ENCODE measurements at regions not wholly inside any gene's neighbourhood (a gene's known extent, or its start where the extent isn't known, plus 50 kb on each side); places are given as distances from the start of the nearest gene placed in this dataset.

GRCh38 chr5:15371184-15371583, 128.8 kb upstream of the FBXL7 start:
- Histone ChIP-seq H3F3A (ENCODE audit: control insufficient read depth, insufficient read depth) (no peaks in the 10 kb centered on the region), H3K79me2 (ENCODE audit: control insufficient read depth, low read length) (no peaks in the 10 kb centered on the region), H3K9me3 (ENCODE audit: control insufficient read depth, insufficient read depth, low read length) (no peaks in the 10 kb centered on the region), H3K4me2 (ENCODE audit: low read length) (no peak overlapping the region), H3K9me2 (replicated peaks; ENCODE audit: control insufficient read depth, low read length) (no peaks in the 10 kb centered on the region), H3K27ac (ENCODE audit: low read depth, low read length) (no peak overlapping the region), H3K27me3 (ENCODE audit: control insufficient read depth, low read length) (no peaks in the 10 kb centered on the region), H3K36me3 (ENCODE audit: control insufficient read depth, low read length) (no peaks in the 10 kb centered on the region), H4K20me1 (ENCODE audit: control insufficient read depth, insufficient read depth, low read depth, low read length) (no peaks in the 10 kb centered on the region), H3K4me1 (ENCODE audit: control insufficient read depth, low read length) (no peaks in the 10 kb centered on the region), H3K4me3 (ENCODE audit: low read length) (no peak overlapping the region)
- TF ChIP-seq CTCF (IDR thresholded peaks at IDR 0.05; ENCODE audit: low read depth, low read length, poor library complexity, severe bottlenecking): no peak
- TF ChIP-seq EZH2phosphoT487 (IDR thresholded peaks at IDR 0.05; ENCODE audit: borderline replicate concordance, low read length): no peak

GRCh38 chr5:15368835-15369234, 131.1 kb upstream of the FBXL7 start:
- H3K27me3 ChIP-seq (ENCODE audit: control insufficient read depth, low read length): no peaks in the 10 kb centered on the region
- no peak overlapping the region for H3K4me2 ChIP-seq (ENCODE audit: low read length)
- no peaks in the 10 kb centered on the region for H3K9me3 ChIP-seq (ENCODE audit: control insufficient read depth, insufficient read depth, low read length)
- no peaks in the 10 kb centered on the region for H3K9me2 ChIP-seq (replicated peaks; ENCODE audit: control insufficient read depth, low read length)
- no peaks in the 10 kb centered on the region for H3K4me1 ChIP-seq (ENCODE audit: control insufficient read depth, low read length)
- no peaks in the 10 kb centered on the region for H4K20me1 ChIP-seq (ENCODE audit: control insufficient read depth, insufficient read depth, low read depth, low read length)
- no peak overlapping the region for H3K27ac ChIP-seq (ENCODE audit: low read depth, low read length)
- TF ChIP-seq CTCF (IDR thresholded peaks at IDR 0.05; ENCODE audit: low read depth, low read length, poor library complexity, severe bottlenecking) (no peak), EZH2phosphoT487 (IDR thresholded peaks at IDR 0.05; ENCODE audit: borderline replicate concordance, low read length) (no peak)
- H3K4me3 ChIP-seq (ENCODE audit: low read length): no peak overlapping the region
- H3K79me2 ChIP-seq (ENCODE audit: control insufficient read depth, low read length): no peaks in the 10 kb centered on the region
- H3K36me3 ChIP-seq (ENCODE audit: control insufficient read depth, low read length): no peaks in the 10 kb centered on the region
- H3F3A ChIP-seq (ENCODE audit: control insufficient read depth, insufficient read depth): no peaks in the 10 kb centered on the region

GRCh38 chr5:15367489-15367888, 132.5 kb upstream of the FBXL7 start:
- H3K9me2 ChIP-seq (replicated peaks; ENCODE audit: control insufficient read depth, low read length): no peaks in the 10 kb centered on the region
- no peak overlapping the region for H3K27ac ChIP-seq (ENCODE audit: low read depth, low read length)
- no peaks in the 10 kb centered on the region for H3K27me3 ChIP-seq (ENCODE audit: control insufficient read depth, low read length)
- no peak overlapping the region for H3K4me2 ChIP-seq (ENCODE audit: low read length)
- H3K36me3 ChIP-seq (ENCODE audit: control insufficient read depth, low read length): no peaks in the 10 kb centered on the region
- TF ChIP-seq CTCF (IDR thresholded peaks at IDR 0.05; ENCODE audit: low read depth, low read length, poor library complexity, severe bottlenecking) (no peak), EZH2phosphoT487 (IDR thresholded peaks at IDR 0.05; ENCODE audit: borderline replicate concordance, low read length) (no peak)
- no peaks in the 10 kb centered on the region for H3K79me2 ChIP-seq (ENCODE audit: control insufficient read depth, low read length)
- H3F3A ChIP-seq (ENCODE audit: control insufficient read depth, insufficient read depth): no peaks in the 10 kb centered on the region
- no peaks in the 10 kb centered on the region for H3K9me3 ChIP-seq (ENCODE audit: control insufficient read depth, insufficient read depth, low read length)
- no peaks in the 10 kb centered on the region for H4K20me1 ChIP-seq (ENCODE audit: control insufficient read depth, insufficient read depth, low read depth, low read length)
- no peaks in the 10 kb centered on the region for H3K4me1 ChIP-seq (ENCODE audit: control insufficient read depth, low read length)
- no peak overlapping the region for H3K4me3 ChIP-seq (ENCODE audit: low read length)

Data from DOHH2 (cell line).